ENCODE measurements at regions not wholly inside any gene's neighbourhood (a gene's known extent, or its start where the extent isn't known, plus 50 kb on each side); places are given as distances from the start of the nearest gene placed in this dataset.

DNA sequence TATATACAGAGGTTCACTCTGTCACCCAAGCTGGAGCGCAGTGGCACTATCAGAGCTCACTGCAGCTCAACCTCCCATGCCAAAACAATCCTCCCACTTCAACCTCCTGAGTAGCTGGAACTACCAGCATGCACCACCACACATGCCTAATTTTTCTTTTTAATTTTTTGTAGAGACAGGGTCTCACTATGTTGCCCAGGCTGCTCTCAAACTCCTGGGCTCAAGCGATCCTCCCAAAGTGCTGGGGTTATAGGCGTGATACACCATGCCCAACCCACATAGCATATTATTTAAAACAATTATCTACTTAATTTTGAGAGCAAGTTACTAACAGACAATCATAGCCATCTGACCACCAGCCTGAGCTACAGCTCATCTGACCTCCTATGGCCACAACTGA lies 459.9 kb upstream of the JARID2 start:
- TF ChIP-seq, protein P1, sequence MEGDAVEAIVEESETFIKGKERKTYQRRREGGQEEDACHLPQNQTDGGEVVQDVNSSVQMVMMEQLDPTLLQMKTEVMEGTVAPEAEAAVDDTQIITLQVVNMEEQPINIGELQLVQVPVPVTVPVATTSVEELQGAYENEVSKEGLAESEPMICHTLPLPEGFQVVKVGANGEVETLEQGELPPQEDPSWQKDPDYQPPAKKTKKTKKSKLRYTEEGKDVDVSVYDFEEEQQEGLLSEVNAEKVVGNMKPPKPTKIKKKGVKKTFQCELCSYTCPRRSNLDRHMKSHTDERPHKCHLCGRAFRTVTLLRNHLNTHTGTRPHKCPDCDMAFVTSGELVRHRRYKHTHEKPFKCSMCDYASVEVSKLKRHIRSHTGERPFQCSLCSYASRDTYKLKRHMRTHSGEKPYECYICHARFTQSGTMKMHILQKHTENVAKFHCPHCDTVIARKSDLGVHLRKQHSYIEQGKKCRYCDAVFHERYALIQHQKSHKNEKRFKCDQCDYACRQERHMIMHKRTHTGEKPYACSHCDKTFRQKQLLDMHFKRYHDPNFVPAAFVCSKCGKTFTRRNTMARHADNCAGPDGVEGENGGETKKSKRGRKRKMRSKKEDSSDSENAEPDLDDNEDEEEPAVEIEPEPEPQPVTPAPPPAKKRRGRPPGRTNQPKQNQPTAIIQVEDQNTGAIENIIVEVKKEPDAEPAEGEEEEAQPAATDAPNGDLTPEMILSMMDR (IDR thresholded peaks at IDR 0.05) = no peak
- TF ChIP-seq POLR2A (IDR thresholded peaks at IDR 0.05) (no peak), POLR2AphosphoS5 (IDR thresholded peaks at IDR 0.05) (no peak)
